DMS153 treated with DMSO at 0.1 percent for 48 hours (cell line): ENCODE measurements at regions not wholly inside any gene's neighbourhood (a gene's known extent, or its start where the extent isn't known, plus 50 kb on each side); places are given as distances from the start of the nearest gene placed in this dataset.
"Not testable (repeated sequence)": the region's sequence is repeated elsewhere in the genome, so short reads cannot be mapped to it uniquely, and the experiment has no call there.

Experiments used
- DNase-seq: peaks from one replicate; lab custom pipeline; 2025; ENCODE audit not compliant: unreplicated experiment; lab: John Stamatoyannopoulos, UW

- DNase-seq: no peak
Observed at GRCh38 chr16:64365448-64365931, 756.4 kb downstream of the CDH11 start.

- DNase-seq: no peak
Observed at GRCh38 chr16:64364894-64365293, 757.0 kb downstream of the CDH11 start.

GRCh38 chr16:64364416-64364815 lies 757.4 kb downstream of the CDH11 start:
- no peak for DNase-seq

- DNase-seq: no peak
Observed at GRCh38 chr16:64364016-64364415, 757.8 kb downstream of the CDH11 start.

GRCh38 chr16:64363039-64363438 lies 758.8 kb downstream of the CDH11 start:
- DNase-seq: no peak

GRCh38 chr16:64362193-64362592 lies 759.7 kb downstream of the CDH11 start:
- DNase-seq: no peak

- no peak for DNase-seq
Observed at GRCh38 chr16:64361753-64362152, 760.1 kb downstream of the CDH11 start.

GRCh38 chr16:64358291-64358690 lies 763.6 kb downstream of the CDH11 start:
- DNase-seq: no peak

GRCh38 chr16:64356267-64356666 lies 765.6 kb downstream of the CDH11 start:
- no peak for DNase-seq

GRCh38 chr16:64352246-64352645 lies 769.6 kb downstream of the CDH11 start:
- DNase-seq: no peak

GRCh38 chr16:64351121-64351520 lies 770.7 kb downstream of the CDH11 start:
- no peak for DNase-seq

- DNase-seq: no peak
Observed at GRCh38 chr16:64346080-64346479, 775.8 kb downstream of the CDH11 start.

- DNase-seq: no peak
Observed at GRCh38 chr16:64345142-64345541, 776.7 kb downstream of the CDH11 start.

- not testable (repeated sequence) for DNase-seq
Observed at GRCh38 chr16:64343820-64344443, 777.9 kb downstream of the CDH11 start.

- no peak for DNase-seq
Observed at GRCh38 chr16:64343061-64343819, 778.6 kb downstream of the CDH11 start.

GRCh38 chr16:64341336-64341735 lies 780.5 kb downstream of the CDH11 start:
- not testable (repeated sequence) for DNase-seq

GRCh38 chr16:64339052-64339770 lies 782.7 kb downstream of the CDH11 start:
- no peak for DNase-seq

- DNase-seq: no peak
Observed at GRCh38 chr16:64321881-64322280, 800.0 kb downstream of the CDH11 start.

GRCh38 chr16:64321066-64321465 lies 800.8 kb downstream of the CDH11 start:
- no peak for DNase-seq

GRCh38 chr16:64317601-64318000 lies 804.3 kb downstream of the CDH11 start:
- no peak for DNase-seq

GRCh38 chr16:64313726-64314125 lies 808.1 kb downstream of the CDH11 start:
- DNase-seq: no peak

GRCh38 chr16:64312980-64313379 lies 808.9 kb downstream of the CDH11 start:
- no peak for DNase-seq
